Stomach (tissue), 8 donors: ENCODE measurements at regions not wholly inside any gene's neighbourhood (a gene's known extent, or its start where the extent isn't known, plus 50 kb on each side); places are given as distances from the start of the nearest gene placed in this dataset.
"Not testable (repeated sequence)": the region's sequence is repeated elsewhere in the genome, so short reads cannot be mapped to it uniquely, and the experiment has no call there.

Experiments
- DNase-seq, 2 donors: peaks; one replicate each; pipeline versions ENCODE4 v3.0.0 to v3.0.0-alpha.2; 2013 to 2019
- H3K27ac ChIP-seq, 5 donors: fragments of 200-600 bp in 4 of 5; sonication (generic) in 4 of 5; one replicate each; pipeline ENCODE4 v1.5.1; 2013 to 2019; ENCODE audit warnings: mild to moderate bottlenecking in 1 of 5, moderate library complexity in 1 of 5
- H3K27me3 ChIP-seq, 3 donors: fragments of 200-600 bp; sonication (generic); one replicate each; pipeline ENCODE4 v1.5.1; 2017 to 2019; ENCODE audit warnings: mixed run types in 1 of 3
- H3K36me3 ChIP-seq, 4 donors: fragments of 200-600 bp; sonication (generic); 1 replicate in 3 of 4; 2 replicates in 1 of 4; pipeline ENCODE4 v1.5.1; 2016 to 2019
- H3K4me1 ChIP-seq, 4 donors: fragments of 200-600 bp; sonication (generic); one replicate each; pipeline ENCODE4 v1.5.1; 2016 to 2019
- H3K4me3 ChIP-seq, 4 donors: fragments of 200-600 bp; sonication (generic) in 3 of 4; one replicate each; pipeline ENCODE4 v1.5.1; 2016 to 2019; ENCODE audit warnings: mild to moderate bottlenecking in 1 of 4
- H3K9me3 ChIP-seq, 4 donors: fragments of 200-600 bp; sonication (generic); one replicate each; pipeline ENCODE4 v1.5.1; 2016 to 2019
- EP300 ChIP-seq: sonication (generic); formaldehyde crosslinking; IDR thresholded peaks from one replicate; pipeline ENCODE4 v1.6.1; 2017; ENCODE audit warnings: antibody characterized with exemption
- POLR2A ChIP-seq, 4 donors: fragments of 450-650 bp; IDR thresholded peaks; one replicate each; pipeline ENCODE4 v1.6.1; 2016; ENCODE audit warnings: antibody characterized with exemption in 4 of 4, control low read depth in 2 of 4, mild to moderate bottlenecking in 1 of 4, moderate library complexity in 1 of 4
- POLR2AphosphoS5 ChIP-seq, 3 donors: sonication (generic); formaldehyde crosslinking; IDR thresholded peaks; one replicate each; pipeline ENCODE4 v1.6.1; 2016; ENCODE audit warnings: antibody characterized with exemption in 3 of 3
- WGBS, 5 donors: extraction: QIAGEN DNeasy Blood & Tissue Kit in 3 of 5; methylation state at CpG; one replicate each; pipeline versions ENCODE4 v1.1.5 to v1.1.7; 2013 to 2018; 5-methylcytosine and 5-hydroxymethylcytosine counted together
- intact Hi-C: fragments of 100-400 bp; cut with DNase I; formaldehyde crosslinking; loops from one replicate; pipeline ENCODE4 v1.15.1; 2023; ENCODE audit warnings: low total_unique reads
- TF ChIP-seq, protein P1 (sequence below), 7 experiments: fragments of 450-650 bp in 4 of 7; fragments of 200-600 bp in 3 of 7; sonication (generic) in 3 of 7; IDR thresholded peaks; one replicate each; pipeline ENCODE4 v1.5.1; 2016 to 2019; ENCODE audit warnings: antibody characterized with exemption in 7 of 7, control low read depth in 2 of 7, mild to moderate bottlenecking in 1 of 7
- donor health status: healthy with polysubstance abuse.
- donor health status: Bipolar disorder and iron deficiency.
- donor health status: healthy.

DNA sequence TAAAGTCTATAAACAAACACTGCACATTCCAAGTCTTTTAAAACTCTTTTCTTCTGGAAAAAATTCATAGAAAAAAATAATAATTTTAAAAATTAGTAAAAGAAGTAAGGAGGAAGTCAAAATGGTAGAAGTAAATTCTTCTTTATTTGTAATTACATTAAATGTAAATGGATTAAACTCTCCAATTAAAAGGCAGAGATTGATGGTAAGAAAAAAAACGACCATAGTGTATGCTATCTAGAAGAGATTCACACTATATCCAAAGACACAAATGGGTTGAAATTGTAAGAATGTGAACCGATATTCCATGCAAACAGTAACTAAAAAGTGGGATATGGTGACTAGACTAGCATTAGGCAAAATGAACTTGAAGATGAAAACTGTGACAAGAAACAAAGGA lies 1196.1 kb upstream of the CDH2 start:
- intact Hi-C loops = no loop called here
- Histone ChIP-seq H3K4me1 (no peaks in the 10 kb centered on the region), H3K27ac (no peak overlapping the region), H3K4me3 (no peak overlapping the region), H3K9me3 (peaks cover 0 to 8% (median 0%) of the 10 kb centered on the region in 4 donors), H3K36me3 (no peaks in the 10 kb centered on the region), H3K27me3 (no peaks in the 10 kb centered on the region)
- no peak for DNase-seq
- TF ChIP-seq POLR2A (IDR thresholded peaks at IDR 0.05) (no peak), POLR2AphosphoS5 (IDR thresholded peaks at IDR 0.05) (no peak), EP300 (no peak)
- TF ChIP-seq, protein P1, sequence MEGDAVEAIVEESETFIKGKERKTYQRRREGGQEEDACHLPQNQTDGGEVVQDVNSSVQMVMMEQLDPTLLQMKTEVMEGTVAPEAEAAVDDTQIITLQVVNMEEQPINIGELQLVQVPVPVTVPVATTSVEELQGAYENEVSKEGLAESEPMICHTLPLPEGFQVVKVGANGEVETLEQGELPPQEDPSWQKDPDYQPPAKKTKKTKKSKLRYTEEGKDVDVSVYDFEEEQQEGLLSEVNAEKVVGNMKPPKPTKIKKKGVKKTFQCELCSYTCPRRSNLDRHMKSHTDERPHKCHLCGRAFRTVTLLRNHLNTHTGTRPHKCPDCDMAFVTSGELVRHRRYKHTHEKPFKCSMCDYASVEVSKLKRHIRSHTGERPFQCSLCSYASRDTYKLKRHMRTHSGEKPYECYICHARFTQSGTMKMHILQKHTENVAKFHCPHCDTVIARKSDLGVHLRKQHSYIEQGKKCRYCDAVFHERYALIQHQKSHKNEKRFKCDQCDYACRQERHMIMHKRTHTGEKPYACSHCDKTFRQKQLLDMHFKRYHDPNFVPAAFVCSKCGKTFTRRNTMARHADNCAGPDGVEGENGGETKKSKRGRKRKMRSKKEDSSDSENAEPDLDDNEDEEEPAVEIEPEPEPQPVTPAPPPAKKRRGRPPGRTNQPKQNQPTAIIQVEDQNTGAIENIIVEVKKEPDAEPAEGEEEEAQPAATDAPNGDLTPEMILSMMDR (IDR thresholded peaks at IDR 0.05) = no peak
- 64 to 75% (median 68%) methylated on average over 2 of the region's 2 CpGs for WGBS, 5 donors

DNA sequence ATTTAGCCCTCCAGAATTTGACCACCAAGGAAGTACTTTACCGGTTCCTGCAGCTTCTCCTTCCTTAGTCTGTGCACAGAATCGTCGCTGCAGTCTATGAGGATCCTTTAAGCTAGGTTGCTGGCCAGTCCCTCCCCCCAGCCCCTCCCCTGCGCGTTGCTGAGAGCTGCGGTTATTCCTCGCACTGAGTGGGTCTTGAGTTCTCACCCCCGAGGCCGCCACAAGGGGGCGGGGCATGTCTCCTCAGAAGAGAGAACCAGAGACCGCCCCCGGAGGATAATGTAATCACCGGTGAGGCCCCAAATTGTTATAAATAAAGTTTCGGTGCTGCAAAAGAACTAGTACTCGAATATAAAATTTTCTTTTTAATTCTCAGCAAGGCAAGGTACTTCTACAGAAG lies 1184.9 kb upstream of the CDH2 start:
- Histone ChIP-seq H3K4me1 (no peaks in the 10 kb centered on the region), H3K4me3 (no peak overlapping the region), H3K36me3 (no peaks in the 10 kb centered on the region), H3K27ac (no peak overlapping the region), H3K27me3 (no peaks in the 10 kb centered on the region), H3K9me3 (peaks cover 0 to 5% (median 0%) of the 10 kb centered on the region in 4 donors)
- 86 to 93% (median 90%) methylated on average over 15 of the region's 15 CpGs for WGBS, 5 donors
- no peak for DNase-seq
- TF ChIP-seq POLR2AphosphoS5 (IDR thresholded peaks at IDR 0.05) (no peak), EP300 (no peak), POLR2A (IDR thresholded peaks at IDR 0.05) (no peak)
- TF ChIP-seq, protein P1 (IDR thresholded peaks at IDR 0.05) = no peak
- intact Hi-C loops = no loop called here

DNA sequence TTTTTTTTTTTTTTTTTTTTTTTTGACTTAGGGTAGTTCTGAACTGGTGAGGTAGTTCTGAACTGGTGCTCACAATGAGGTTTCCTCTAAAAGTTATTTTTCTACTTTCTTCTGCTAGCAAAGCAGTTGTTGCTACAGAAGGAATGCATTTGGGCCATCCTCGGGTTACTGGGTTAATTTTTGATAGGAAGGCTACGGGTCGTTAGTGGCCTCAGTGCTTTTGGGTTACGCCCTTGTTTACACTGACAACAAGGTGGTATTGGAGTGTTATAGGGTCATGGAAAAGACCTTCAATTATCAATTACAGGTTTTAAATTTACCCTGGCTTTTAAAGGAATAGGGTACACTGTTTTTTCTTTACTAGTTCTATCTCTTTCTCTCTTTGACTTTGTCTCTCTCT lies 1183.7 kb upstream of the CDH2 start:
- H3K36me3 ChIP-seq, intact Hi-C loops, H3K27me3 ChIP-seq, H3K27ac ChIP-seq, H3K4me1 ChIP-seq, H3K4me3 ChIP-seq, DNase-seq: not testable (repeated sequence)
- H3K9me3 ChIP-seq = peaks cover 0 to 15% (median 0%) of the 10 kb centered on the region in 4 donors
- 31 to 58% (median 47%) methylated on average over 4 of the region's 4 CpGs for WGBS, 5 donors

DNA sequence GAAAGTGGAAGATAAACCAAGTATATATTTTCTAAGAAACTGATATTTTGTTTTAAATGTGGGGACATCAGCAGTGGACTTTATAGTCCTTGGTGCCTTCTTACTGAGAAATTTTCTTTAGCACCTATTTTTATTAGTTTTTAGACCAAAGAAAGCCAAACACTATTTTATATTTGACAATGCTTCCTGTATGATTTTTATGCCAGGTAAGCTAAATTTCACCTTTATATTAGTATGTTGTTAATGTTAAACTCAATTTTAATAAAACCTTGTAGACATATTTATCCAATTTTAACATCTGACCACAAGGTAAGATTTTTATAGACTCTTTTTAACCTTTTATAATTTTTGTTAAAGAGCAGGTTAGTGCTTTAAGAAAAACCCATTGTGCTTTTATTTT lies 1182.3 kb upstream of the CDH2 start:
- H3K36me3 ChIP-seq, DNase-seq, H3K27ac ChIP-seq, H3K4me1 ChIP-seq, H3K4me3 ChIP-seq, intact Hi-C loops, H3K27me3 ChIP-seq: not testable (repeated sequence)
- peaks cover 0 to 19% (median 0%) of the 10 kb centered on the region in 4 donors for H3K9me3 ChIP-seq

DNA sequence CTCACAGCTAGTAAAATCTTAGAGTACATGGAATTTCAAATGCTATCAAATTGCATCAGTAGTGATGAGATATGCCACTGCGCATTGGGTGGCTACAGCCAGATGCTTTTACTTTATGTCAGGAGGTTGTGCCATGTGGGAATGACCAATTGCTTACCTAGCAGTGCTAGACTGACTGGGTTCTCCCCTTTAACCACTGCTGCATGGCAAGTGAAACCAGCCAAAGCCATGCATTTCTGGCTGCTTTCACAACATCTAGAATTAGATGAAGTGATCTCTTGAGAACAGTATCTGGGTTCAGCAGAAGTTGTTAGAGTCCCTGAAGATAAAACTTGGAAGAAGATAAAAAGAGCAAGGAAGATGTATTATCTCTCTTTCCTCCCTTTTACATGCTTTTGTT lies 1174.2 kb upstream of the CDH2 start:
- H3K27me3 ChIP-seq = no peaks in the 10 kb centered on the region
- 90 to 100% (median 96%) methylated on average over 1 of the region's 1 CpG for WGBS, 5 donors
- H3K4me1 ChIP-seq = no peaks in the 10 kb centered on the region
- intact Hi-C loops = no loop called here
- no peak overlapping the region for H3K27ac ChIP-seq
- H3K36me3 ChIP-seq = no peaks in the 10 kb centered on the region
- H3K9me3 ChIP-seq = peaks cover 0 to 8% (median 4%) of the 10 kb centered on the region in 4 donors
- DNase-seq = no peak
- no peak for TF ChIP-seq POLR2AphosphoS5 (IDR thresholded peaks at IDR 0.05)
- TF ChIP-seq POLR2A (IDR thresholded peaks at IDR 0.05) = no peak
- TF ChIP-seq, protein P1 (IDR thresholded peaks at IDR 0.05) = no peak
- TF ChIP-seq EP300 = no peak
- no peak overlapping the region for H3K4me3 ChIP-seq

DNA sequence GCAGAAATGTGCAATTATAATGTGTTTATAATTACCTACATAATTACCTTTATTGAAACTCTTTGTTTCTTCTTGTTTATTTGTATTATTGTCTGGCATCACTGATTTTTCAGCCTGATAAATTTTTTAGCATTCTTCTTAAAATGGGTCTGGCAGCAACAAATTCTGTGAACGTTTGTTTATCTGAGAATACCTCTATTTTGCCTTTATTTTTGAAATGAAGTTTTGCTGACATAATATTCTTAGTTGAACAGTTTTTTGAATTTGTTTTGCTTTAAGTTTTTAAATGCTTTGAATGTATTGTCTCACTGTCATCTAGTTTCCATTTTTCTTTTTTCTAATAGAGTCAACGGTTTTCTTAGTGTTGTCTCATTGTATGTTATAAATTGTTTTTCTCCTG lies 1152.0 kb upstream of the CDH2 start:
- no peak overlapping the region for H3K27ac ChIP-seq
- H3K9me3 ChIP-seq = peaks cover 0 to 20% (median 6%) of the 10 kb centered on the region in 4 donors
- H3K36me3 ChIP-seq = no peaks in the 10 kb centered on the region
- H3K4me1 ChIP-seq = no peaks in the 10 kb centered on the region
- 49 to 68% (median 59%) methylated on average over 2 of the region's 2 CpGs for WGBS, 5 donors
- DNase-seq = no peak
- H3K27me3 ChIP-seq = no peaks in the 10 kb centered on the region
- H3K4me3 ChIP-seq = no peak overlapping the region
- intact Hi-C loops = no loop called here
- TF ChIP-seq EP300 (no peak), POLR2AphosphoS5 (IDR thresholded peaks at IDR 0.05) (no peak), POLR2A (IDR thresholded peaks at IDR 0.05) (no peak)
- TF ChIP-seq, protein P1 (IDR thresholded peaks at IDR 0.05) = no peak
